ENCODE measurements at regions not wholly inside any gene's neighbourhood (a gene's known extent, or its start where the extent isn't known, plus 50 kb on each side); places are given as distances from the start of the nearest gene placed in this dataset.

- Histone ChIP-seq H3K9ac (no peak overlapping the region), H3K27me3 (no peaks in the 10 kb centered on the region)
- no peak for TF ChIP-seq Cebpa-rat (IDR thresholded peaks at IDR 0.05)
These were observed 151.8 kb downstream of the ARL6IP6 start for GRCh38 chr2:152870239-152870638.

GRCh38 chr2:152867397-152867796 lies 149.0 kb downstream of the ARL6IP6 start:
- Histone ChIP-seq H3K27ac (no peak overlapping the region), H3K27me3 (no peaks in the 10 kb centered on the region), H3K9ac (no peak overlapping the region), H3K9me3 (peaks cover 7% of the 10 kb centered on the region), H3K4me2 (no peak overlapping the region), H3K4me3 (no peak overlapping the region), H4K20me1 (no peaks in the 10 kb centered on the region), H3K4me1 (no peaks in the 10 kb centered on the region), H3K36me3 (no peaks in the 10 kb centered on the region)
- no peak for TF ChIP-seq Cebpa-rat (IDR thresholded peaks at IDR 0.05)

More at GRCh38 chr2:152870239-152870638, 151.8 kb downstream of the ARL6IP6 start:
- Histone ChIP-seq H4K20me1 (no peaks in the 10 kb centered on the region), H3K36me3 (no peaks in the 10 kb centered on the region), H3K9me3 (no peaks in the 10 kb centered on the region), H3K27ac (no peak overlapping the region), H3K4me2 (no peak overlapping the region), H3K4me1 (no peaks in the 10 kb centered on the region), H3K4me3 (no peak overlapping the region)

- TF ChIP-seq Cebpa-rat (IDR thresholded peaks at IDR 0.05), result no peak
- H3K27me3 ChIP-seq, result no peaks in the 10 kb centered on the region
- no peaks in the 10 kb centered on the region for H4K20me1 ChIP-seq
- H3K4me1 ChIP-seq, result no peaks in the 10 kb centered on the region
- no peak overlapping the region for H3K27ac ChIP-seq
- no peaks in the 10 kb centered on the region for H3K36me3 ChIP-seq
- H3K9me3 ChIP-seq, result peaks cover 7% of the 10 kb centered on the region
- no peak overlapping the region for H3K4me3 ChIP-seq
- no peak overlapping the region for H3K9ac ChIP-seq
- H3K4me2 ChIP-seq, result no peak overlapping the region
These were observed 146.3 kb downstream of the ARL6IP6 start for GRCh38 chr2:152864601-152865149.

GRCh38 chr2:152863826-152864225 lies 145.4 kb downstream of the ARL6IP6 start:
- no peak overlapping the region for H3K4me3 ChIP-seq
- H4K20me1 ChIP-seq, result no peaks in the 10 kb centered on the region
- no peak overlapping the region for H3K9ac ChIP-seq
- H3K36me3 ChIP-seq, result no peaks in the 10 kb centered on the region
- H3K27ac ChIP-seq, result no peak overlapping the region
- H3K9me3 ChIP-seq, result peaks cover 7% of the 10 kb centered on the region
- no peak for TF ChIP-seq Cebpa-rat (IDR thresholded peaks at IDR 0.05)
- H3K4me1 ChIP-seq, result no peaks in the 10 kb centered on the region
- H3K27me3 ChIP-seq, result no peaks in the 10 kb centered on the region
- H3K4me2 ChIP-seq, result no peak overlapping the region

GRCh38 chr2:152861349-152861942 lies 143.0 kb downstream of the ARL6IP6 start:
- no peak for TF ChIP-seq Cebpa-rat (IDR thresholded peaks at IDR 0.05)
- no peaks in the 10 kb centered on the region for H3K36me3 ChIP-seq
- H3K27ac ChIP-seq, result no peak overlapping the region
- no peaks in the 10 kb centered on the region for H3K27me3 ChIP-seq
- H4K20me1 ChIP-seq, result no peaks in the 10 kb centered on the region
- H3K9ac ChIP-seq, result no peak overlapping the region
- no peak overlapping the region for H3K4me3 ChIP-seq
- H3K9me3 ChIP-seq, result peaks cover 7% of the 10 kb centered on the region
- no peak overlapping the region for H3K4me2 ChIP-seq
- no peaks in the 10 kb centered on the region for H3K4me1 ChIP-seq

- Histone ChIP-seq H4K20me1 (no peaks in the 10 kb centered on the region), H3K27me3 (no peaks in the 10 kb centered on the region), H3K4me3 (no peak overlapping the region), H3K27ac (no peak overlapping the region), H3K4me1 (no peaks in the 10 kb centered on the region), H3K4me2 (no peak overlapping the region), H3K9ac (no peak overlapping the region), H3K36me3 (no peaks in the 10 kb centered on the region), H3K9me3 (peaks cover 5% of the 10 kb centered on the region)
- no peak for TF ChIP-seq Cebpa-rat (IDR thresholded peaks at IDR 0.05)
These were observed 140.3 kb downstream of the ARL6IP6 start for GRCh38 chr2:152858594-152859265.

GRCh38 chr2:152846697-152847470 lies 128.5 kb downstream of the ARL6IP6 start:
- TF ChIP-seq Cebpa-rat (IDR thresholded peaks at IDR 0.05), result no peak
- Histone ChIP-seq H3K9ac (no peak overlapping the region), H3K4me2 (no peak overlapping the region), H3K9me3 (no peaks in the 10 kb centered on the region), H3K4me1 (no peaks in the 10 kb centered on the region), H3K4me3 (no peak overlapping the region), H3K36me3 (no peaks in the 10 kb centered on the region), H3K27ac (no peak overlapping the region), H3K27me3 (no peaks in the 10 kb centered on the region), H4K20me1 (no peaks in the 10 kb centered on the region)

- Histone ChIP-seq H3K9me3 (no peaks in the 10 kb centered on the region; the same call in 1 of the 2 replicates), H3K4me1 (no peaks in the 10 kb centered on the region), H3K36me3 (no peaks in the 10 kb centered on the region), H4K20me1 (no peaks in the 10 kb centered on the region), H3K4me3 (no peak overlapping the region), H3K9ac (no peak overlapping the region), H3K27me3 (no peaks in the 10 kb centered on the region), H3K4me2 (no peak overlapping the region), H3K27ac (no peak overlapping the region)
- no peak for TF ChIP-seq Cebpa-rat (IDR thresholded peaks at IDR 0.05)
These were observed 117.3 kb downstream of the ARL6IP6 start for GRCh38 chr2:152835674-152836073.

GRCh38 chr2:152827944-152828343 lies 109.5 kb downstream of the ARL6IP6 start:
- no peaks in the 10 kb centered on the region for H3K27me3 ChIP-seq
- H3K9ac ChIP-seq, result no peak overlapping the region
- H3K4me3 ChIP-seq, result no peak overlapping the region
- no peak for TF ChIP-seq Cebpa-rat (IDR thresholded peaks at IDR 0.05)
- no peaks in the 10 kb centered on the region for H3K9me3 ChIP-seq
- H3K27ac ChIP-seq, result no peak overlapping the region
- H4K20me1 ChIP-seq, result no peaks in the 10 kb centered on the region
- no peaks in the 10 kb centered on the region for H3K36me3 ChIP-seq
- H3K4me1 ChIP-seq, result peaks cover 16% of the 10 kb centered on the region
- no peak overlapping the region for H3K4me2 ChIP-seq
